OCI-LY1 (cell line): ENCODE measurements at regions not wholly inside any gene's neighbourhood (a gene's known extent, or its start where the extent isn't known, plus 50 kb on each side); places are given as distances from the start of the nearest gene placed in this dataset.

ENCODE experiments used
- H2AFZ ChIP-seq: fragments of 200-600 bp; sonication (generic), shearing (Covaris generic); 2 replicates; pipeline ENCODE4 v1.6.0; 2014; ENCODE audit warnings: antibody characterized with exemption, mild to moderate bottlenecking, low read length
- H3F3A ChIP-seq: fragments of 200-600 bp; sonication (generic), shearing (Covaris generic); 2 replicates; pipeline ENCODE4 v1.6.0; 2014; ENCODE audit warnings: mild to moderate bottlenecking, antibody characterized with exemption, low read length, moderate library complexity; ENCODE audit not compliant: insufficient read depth
- H3K27ac ChIP-seq: fragments of 200-600 bp; sonication (generic); 2 replicates; pipeline ENCODE4 v1.5.1; 2014; ENCODE audit warnings: low read length, mixed run types, mild to moderate bottlenecking, low read depth; ENCODE audit not compliant: poor library complexity, severe bottlenecking
- H3K27me3 ChIP-seq: fragments of 200-600 bp; sonication (generic); 2 replicates; pipeline ENCODE4 v1.6.0; 2014; ENCODE audit warnings: antibody characterized with exemption, mild to moderate bottlenecking, low read length, moderate library complexity; ENCODE audit not compliant: insufficient read depth
- H3K36me3 ChIP-seq: fragments of 200-600 bp; sonication (generic); 2 replicates; pipeline ENCODE4 v1.6.1; 2014; ENCODE audit warnings: mild to moderate bottlenecking, antibody characterized with exemption, low read length, moderate library complexity, mixed read lengths; ENCODE audit not compliant: insufficient read depth
- H3K4me1 ChIP-seq: fragments of 200-600 bp; sonication (generic); 2 replicates; pipeline ENCODE4 v1.5.1; 2014; ENCODE audit warnings: mild to moderate bottlenecking, low read length, moderate library complexity; ENCODE audit not compliant: insufficient read depth, severe bottlenecking
- H3K4me2 ChIP-seq: fragments of 200-600 bp; sonication (generic), shearing (Covaris generic); 2 replicates; pipeline ENCODE4 v1.6.1; 2014; ENCODE audit warnings: low read length
- H3K4me3 ChIP-seq: fragments of 200-600 bp; sonication (generic); 2 replicates; pipeline ENCODE4 v1.5.1; 2014; ENCODE audit warnings: low read length, low read depth, mild to moderate bottlenecking, mixed read lengths; ENCODE audit not compliant: poor library complexity, severe bottlenecking
- H3K79me2 ChIP-seq: fragments of 200-600 bp; shearing (Covaris generic); 2 replicates; pipeline ENCODE4 v1.6.1; 2016; ENCODE audit warnings: mixed run types, low read length, mixed read lengths; ENCODE audit not compliant: insufficient read depth
- H3K9ac ChIP-seq: fragments of 200-600 bp; sonication (generic), shearing (Covaris generic); 2 replicates; pipeline ENCODE4 v1.6.1; 2014; ENCODE audit warnings: mild to moderate bottlenecking, low read length, mixed read lengths
- H3K9me2 ChIP-seq: fragments of 200-600 bp; sonication (generic), shearing (Covaris generic); 2 replicates; pipeline ENCODE4 v1.6.1; 2014; ENCODE audit warnings: low read depth, mild to moderate bottlenecking, low read length, mixed read lengths
- H3K9me3 ChIP-seq: fragments of 200-600 bp; shearing (Covaris generic); 2 replicates; pipeline ENCODE4 v1.6.1; 2014; ENCODE audit warnings: low read length, mixed read lengths
- H4K20me1 ChIP-seq: fragments of 200-600 bp; sonication (generic), shearing (Covaris generic); 2 replicates; pipeline ENCODE4 v1.6.0; 2016; ENCODE audit warnings: mild to moderate bottlenecking, low read length; ENCODE audit not compliant: insufficient read depth
- CTCF ChIP-seq: fragments of 200-600 bp; sonication (generic), shearing (Covaris generic); IDR thresholded peaks from 2 replicates; pipeline ENCODE4 v1.5.1; 2017; ENCODE audit warnings: mild to moderate bottlenecking, antibody characterized with exemption, low read length, moderate library complexity, mixed read lengths
- EZH2 ChIP-seq: fragments of 200-600 bp; sonication (generic), shearing (Covaris generic); IDR thresholded peaks from 2 replicates; pipeline ENCODE4 v1.8.0; 2017; ENCODE audit warnings: borderline replicate concordance, mixed run types, mild to moderate bottlenecking, antibody characterized with exemption, low read length, moderate library complexity, mixed read lengths

GRCh38 chr3:194960446-194961032, 274.9 kb downstream of the FAM43A start:
- Histone ChIP-seq H4K20me1 (no peaks in the 10 kb centered on the region), H3K9me3 (no peaks in the 10 kb centered on the region), H3F3A (no peaks in the 10 kb centered on the region), H3K9ac (no peak overlapping the region), H3K4me3 (no peak overlapping the region), H3K9me2 (no peaks in the 10 kb centered on the region), H3K27ac (no peak overlapping the region), H3K79me2 (no peaks in the 10 kb centered on the region), H3K4me1 (no peaks in the 10 kb centered on the region), H3K36me3 (no peaks in the 10 kb centered on the region), H3K27me3 (peaks cover 12% of the 10 kb centered on the region; the same call in 1 of the 2 replicates), H3K4me2 (no peak overlapping the region), H2AFZ (no peak overlapping the region)
- no peak for TF ChIP-seq EZH2
- TF ChIP-seq CTCF = no peak

- Histone ChIP-seq H3K27me3 (peaks cover 12% of the 10 kb centered on the region; the same call in 1 of the 2 replicates), H3K4me2 (no peak overlapping the region), H3K9me3 (no peaks in the 10 kb centered on the region), H4K20me1 (no peaks in the 10 kb centered on the region), H3F3A (no peaks in the 10 kb centered on the region), H2AFZ (no peak overlapping the region), H3K9me2 (no peaks in the 10 kb centered on the region), H3K79me2 (no peaks in the 10 kb centered on the region), H3K4me1 (no peaks in the 10 kb centered on the region), H3K27ac (no peak overlapping the region), H3K36me3 (no peaks in the 10 kb centered on the region), H3K4me3 (no peak overlapping the region), H3K9ac (no peak overlapping the region)
- no peak for TF ChIP-seq CTCF
- TF ChIP-seq EZH2 = no peak
These were observed 275.5 kb downstream of the FAM43A start for GRCh38 chr3:194961149-194961548.

- Histone ChIP-seq H3K9me2 (no peaks in the 10 kb centered on the region), H4K20me1 (no peaks in the 10 kb centered on the region), H3K79me2 (no peaks in the 10 kb centered on the region), H3K4me3 (no peak overlapping the region), H2AFZ (no peak overlapping the region), H3K4me1 (no peaks in the 10 kb centered on the region), H3K9ac (no peak overlapping the region), H3K9me3 (no peaks in the 10 kb centered on the region), H3K27ac (no peak overlapping the region), H3F3A (no peaks in the 10 kb centered on the region), H3K4me2 (no peak overlapping the region), H3K27me3 (peaks cover 12% of the 10 kb centered on the region; the same call in 1 of the 2 replicates), H3K36me3 (no peaks in the 10 kb centered on the region)
- no peak for TF ChIP-seq EZH2
- no peak for TF ChIP-seq CTCF
These were observed 275.9 kb downstream of the FAM43A start for GRCh38 chr3:194961571-194961970.
